RWPE2 (cell line): ENCODE measurements at regions not wholly inside any gene's neighbourhood (a gene's known extent, or its start where the extent isn't known, plus 50 kb on each side); places are given as distances from the start of the nearest gene placed in this dataset.
A peak's percentile ranks its signal among the peaks of the same experiment; 100 is the strongest.

Experiments
- ATAC-seq: fragments of 200-7000 bp; cut with Tn5 transposase; 3 replicates; pipeline ENCODE4 v1.9.1; 2021; ENCODE audit warnings: low read depth
- DNase-seq: peaks from one replicate; pipeline ENCODE4 v3.0.0-alpha.2; 2020; ENCODE audit warnings: low spot score
- H3K27ac ChIP-seq: fragments of 450-650 bp; 2 replicates; pipeline ENCODE4 v1.5.1; 2017; ENCODE audit warnings: mild to moderate bottlenecking; ENCODE audit not compliant: poor library complexity, severe bottlenecking
- H3K27me3 ChIP-seq: fragments of 250-450 bp; sonication (Bioruptor Pico); 2 replicates; pipeline ENCODE4 v1.5.1; 2021; ENCODE audit warnings: mild to moderate bottlenecking, moderate library complexity; ENCODE audit not compliant: insufficient read depth, poor library complexity, severe bottlenecking
- H3K36me3 ChIP-seq: fragments of 250-450 bp; sonication (Bioruptor Pico); 2 replicates; pipeline ENCODE4 v1.5.1; 2020; ENCODE audit warnings: low read depth, mild to moderate bottlenecking, moderate library complexity
- H3K4me1 ChIP-seq: fragments of 250-450 bp; sonication (Bioruptor Pico); 2 replicates; pipeline ENCODE4 v1.5.1; 2021; ENCODE audit warnings: mild to moderate bottlenecking, moderate library complexity; ENCODE audit not compliant: insufficient read depth, poor library complexity, severe bottlenecking
- H3K4me3 ChIP-seq: fragments of 250-450 bp; sonication (Bioruptor Pico); 2 replicates; pipeline ENCODE4 v1.5.1; 2021; ENCODE audit warnings: mild to moderate bottlenecking, moderate library complexity; ENCODE audit not compliant: severe bottlenecking
- H3K9me3 ChIP-seq: fragments of 250-450 bp; sonication (Bioruptor Pico); 2 replicates; pipeline ENCODE4 v1.5.1; 2021; ENCODE audit warnings: mild to moderate bottlenecking, moderate library complexity; ENCODE audit not compliant: severe bottlenecking
- CTCF ChIP-seq: fragments of 450-650 bp; IDR thresholded peaks from one replicate; pipeline ENCODE4 v1.5.1; 2017; ENCODE audit warnings: mild to moderate bottlenecking, moderate library complexity; ENCODE audit not compliant: poor library complexity, severe bottlenecking

GRCh38 chr7:12751764-12752163 lies 64.3 kb downstream of the ARL4A start:
- Histone ChIP-seq H3K4me3 (no peak overlapping the region), H3K4me1 (peaks cover under 1% of the 10 kb centered on the region), H3K36me3 (no peaks in the 10 kb centered on the region; the same call in 1 of the 2 replicates), H3K9me3 (no peaks in the 10 kb centered on the region), H3K27me3 (no peaks in the 10 kb centered on the region), H3K27ac (no peak overlapping the region)
- TF ChIP-seq CTCF, result no peak
- DNase-seq, result no peak
- ATAC-seq, result no peak

- ATAC-seq (no peak), DNase-seq (no peak)
- Histone ChIP-seq H3K9me3 (no peaks in the 10 kb centered on the region), H3K27me3 (no peaks in the 10 kb centered on the region), H3K4me1 (peaks cover 12% of the 10 kb centered on the region), H3K27ac (no peak overlapping the region), H3K4me3 (no peak overlapping the region), H3K36me3 (no peaks in the 10 kb centered on the region; the same call in 1 of the 2 replicates)
- no peak for TF ChIP-seq CTCF
Measured at GRCh38 chr7:12754179-12754578, 66.7 kb downstream of the ARL4A start.

GRCh38 chr7:12756821-12757220 lies 69.4 kb downstream of the ARL4A start:
- Histone ChIP-seq H3K9me3 (no peaks in the 10 kb centered on the region), H3K4me3 (no peak overlapping the region), H3K27me3 (no peaks in the 10 kb centered on the region), H3K36me3 (no peaks in the 10 kb centered on the region; the same call in 1 of the 2 replicates), H3K4me1 (peaks cover 12% of the 10 kb centered on the region), H3K27ac (peak overlapping the region; percentile 46)
- DNase-seq, result no peak
- TF ChIP-seq CTCF, result no peak
- no peak for ATAC-seq

- H3K9me3 ChIP-seq, result no peaks in the 10 kb centered on the region
- peak overlapping the region; percentile 46 for H3K27ac ChIP-seq
- H3K36me3 ChIP-seq, result no peaks in the 10 kb centered on the region; the same call in 1 of the 2 replicates
- ATAC-seq, result peak; percentile 84
- H3K4me1 ChIP-seq, result peaks cover 12% of the 10 kb centered on the region
- TF ChIP-seq CTCF, result no peak
- H3K4me3 ChIP-seq, result no peak overlapping the region
- H3K27me3 ChIP-seq, result no peaks in the 10 kb centered on the region
- no peak for DNase-seq
Measured at GRCh38 chr7:12757443-12757842, 70.0 kb downstream of the ARL4A start.

- Histone ChIP-seq H3K27me3 (no peaks in the 10 kb centered on the region), H3K36me3 (no peaks in the 10 kb centered on the region), H3K4me1 (peaks cover 12% of the 10 kb centered on the region), H3K4me3 (no peak overlapping the region), H3K27ac (no peak overlapping the region), H3K9me3 (no peaks in the 10 kb centered on the region)
- TF ChIP-seq CTCF, result no peak
- ATAC-seq (no peak), DNase-seq (no peak)
Measured at GRCh38 chr7:12759151-12759550, 71.7 kb downstream of the ARL4A start.
